Spleen (tissue), 7 donors: ENCODE measurements at regions not wholly inside any gene's neighbourhood (a gene's known extent, or its start where the extent isn't known, plus 50 kb on each side); places are given as distances from the start of the nearest gene placed in this dataset.

Source experiments
- CTCF ChIP-seq, 11 experiments: fragments of 200-600 bp in 7 of 11; fragments of 450-650 bp in 4 of 11; sonication (generic) in 4 of 11; IDR thresholded peaks in 8 of 11; conservative IDR thresholded peaks in 3 of 11; 1 replicate in 7 of 11; 2 replicates in 4 of 11; pipeline versions ENCODE4 v1.4.0 to v1.8.0; 2016 to 2021; ENCODE audit warnings: antibody characterized with exemption in 11 of 11, inconsistent platforms in 4 of 11, mild to moderate bottlenecking in 1 of 11
- POLR2A ChIP-seq, 3 donors: fragments of 450-650 bp; IDR thresholded peaks; one replicate each; pipeline ENCODE4 v1.5.1; 2017; ENCODE audit warnings: antibody characterized with exemption in 3 of 3, mild to moderate bottlenecking in 1 of 3
- POLR2AphosphoS5 ChIP-seq, 3 donors: sonication (generic); formaldehyde crosslinking; IDR thresholded peaks; one replicate each; pipeline ENCODE4 v1.5.1; 2017; ENCODE audit warnings: antibody characterized with exemption in 3 of 3
- donor health status: DM: no; HTN: no; CAD: no; lungs with moderate emphysema.
- donor health status: DM: no; HTN: no; CAD: no.
- donor health status: DM: no; HTN: no; CAD: no.

- TF ChIP-seq CTCF (IDR thresholded peaks at IDR 0.05 in 8 of 11, conservative IDR thresholded peaks at IDR 0.05 in 3 of 11) (no peak), POLR2AphosphoS5 (IDR thresholded peaks at IDR 0.05) (no peak), POLR2A (IDR thresholded peaks at IDR 0.05) (no peak)
Measured at GRCh38 chr15:94673801-94674200, 442.4 kb downstream of the MCTP2 start.
